ENCODE measurements at regions not wholly inside any gene's neighbourhood (a gene's known extent, or its start where the extent isn't known, plus 50 kb on each side); places are given as distances from the start of the nearest gene placed in this dataset.

GRCh38 chr5:28488752-28489151, 1450.4 kb upstream of the CDH9 start:
- TF ChIP-seq GATA2 (IDR thresholded peaks at IDR 0.05; ENCODE audit: low read depth, low read length), result no peak
- no peak for TF ChIP-seq GATA3 (IDR thresholded peaks at IDR 0.05; ENCODE audit: low read depth, low read length)
